ENCODE measurements at regions not wholly inside any gene's neighbourhood (a gene's known extent, or its start where the extent isn't known, plus 50 kb on each side); places are given as distances from the start of the nearest gene placed in this dataset.
A peak's percentile ranks its signal among the peaks of the same experiment; 100 is the strongest.
"Not testable (repeated sequence)": the region's sequence is repeated elsewhere in the genome, so short reads cannot be mapped to it uniquely, and the experiment has no call there.

- DNase-seq (ENCODE audit: low spot score) (no peak), ATAC-seq (no peak)
- intact Hi-C loops (cut with DNase I): no loop called here
Measured at GRCh38 chr9:85487872-85488271, 253.9 kb downstream of the AGTPBP1 start.

GRCh38 chr9:85484235-85484634 lies 257.5 kb downstream of the AGTPBP1 start:
- intact Hi-C loops (cut with DNase I): no loop called here
- no peak for ATAC-seq
- no peak for DNase-seq (ENCODE audit: low spot score)

GRCh38 chr9:85483208-85483607 lies 258.5 kb downstream of the AGTPBP1 start:
- DNase-seq (ENCODE audit: low spot score) (no peak), ATAC-seq (no peak)
- intact Hi-C loops (cut with DNase I): no loop called here

GRCh38 chr9:85479305-85479704 lies 262.4 kb downstream of the AGTPBP1 start:
- DNase-seq (ENCODE audit: low spot score) (no peak), ATAC-seq (no peak)
- intact Hi-C loops (cut with DNase I): no loop called here

- intact Hi-C loops (cut with DNase I): no loop called here
- no peak for DNase-seq (ENCODE audit: low spot score)
- ATAC-seq: peak; percentile 52
Measured at GRCh38 chr9:85478847-85479246, 262.9 kb downstream of the AGTPBP1 start.

GRCh38 chr9:85474896-85475295 lies 266.9 kb downstream of the AGTPBP1 start:
- intact Hi-C loops (cut with DNase I): loop anchor here (1.0 kb wide), 1 partner anchor 38 kb away; no protein-coding TSS in a partner anchor
- not testable (repeated sequence) for ATAC-seq; DNase-seq (ENCODE audit: low spot score)

- intact Hi-C loops (cut with DNase I): no loop called here
- DNase-seq (ENCODE audit: low spot score) (no peak), ATAC-seq (no peak)
Measured at GRCh38 chr9:85471791-85472190, 270.0 kb downstream of the AGTPBP1 start.

GRCh38 chr9:85469041-85469440 lies 272.7 kb downstream of the AGTPBP1 start:
- ATAC-seq (no peak), DNase-seq (ENCODE audit: low spot score) (no peak)
- intact Hi-C loops (cut with DNase I): no loop called here

- intact Hi-C loops (cut with DNase I): no loop called here
- DNase-seq (ENCODE audit: low spot score) (no peak), ATAC-seq (no peak)
Measured at GRCh38 chr9:85466834-85467233, 274.9 kb downstream of the AGTPBP1 start.

- ATAC-seq; intact Hi-C loops (cut with DNase I); DNase-seq (ENCODE audit: low spot score): not testable (repeated sequence)
Measured at GRCh38 chr9:85458114-85458864, 283.5 kb downstream of the AGTPBP1 start.

GRCh38 chr9:85453850-85454249 lies 287.9 kb downstream of the AGTPBP1 start:
- DNase-seq (ENCODE audit: low spot score) (no peak), ATAC-seq (peak; percentile 53)
- intact Hi-C loops (cut with DNase I): no loop called here

- no peak for DNase-seq (ENCODE audit: low spot score)
- ATAC-seq: no peak
- intact Hi-C loops (cut with DNase I): no loop called here
Measured at GRCh38 chr9:85452841-85453240, 288.9 kb downstream of the AGTPBP1 start.

GRCh38 chr9:85451680-85452079 lies 290.1 kb downstream of the AGTPBP1 start:
- intact Hi-C loops (cut with DNase I): no loop called here
- no peak for ATAC-seq
- no peak for DNase-seq (ENCODE audit: low spot score)

GRCh38 chr9:85445887-85446286 lies 295.9 kb downstream of the AGTPBP1 start:
- intact Hi-C loops (cut with DNase I): no loop called here
- ATAC-seq: no peak
- DNase-seq (ENCODE audit: low spot score): no peak

- ATAC-seq (no peak), DNase-seq (ENCODE audit: low spot score) (no peak)
- intact Hi-C loops (cut with DNase I): no loop called here
Measured at GRCh38 chr9:85444243-85444642, 297.5 kb downstream of the AGTPBP1 start.

- no peak for ATAC-seq
- intact Hi-C loops (cut with DNase I): no loop called here
- no peak for DNase-seq (ENCODE audit: low spot score)
Measured at GRCh38 chr9:85443190-85443598, 298.6 kb downstream of the AGTPBP1 start.

GRCh38 chr9:85439791-85440190 lies 302.0 kb downstream of the AGTPBP1 start:
- intact Hi-C loops (cut with DNase I): no loop called here

GRCh38 chr9:85433956-85434355 lies 307.8 kb downstream of the AGTPBP1 start:
- DNase-seq (ENCODE audit: low spot score); intact Hi-C loops (cut with DNase I); ATAC-seq: not testable (repeated sequence)

More at GRCh38 chr9:85439791-85440190, 302.0 kb downstream of the AGTPBP1 start:
- ATAC-seq (no peak), DNase-seq (ENCODE audit: low spot score) (no peak)

GRCh38 chr9:85433551-85433950 lies 308.2 kb downstream of the AGTPBP1 start:
- intact Hi-C loops (cut with DNase I); ATAC-seq; DNase-seq (ENCODE audit: low spot score): not testable (repeated sequence)

- ATAC-seq (no peak), DNase-seq (ENCODE audit: low spot score) (no peak)
- intact Hi-C loops (cut with DNase I): no loop called here
Measured at GRCh38 chr9:85433046-85433445, 308.7 kb downstream of the AGTPBP1 start.

GRCh38 chr9:85432599-85432998 lies 309.2 kb downstream of the AGTPBP1 start:
- DNase-seq (ENCODE audit: low spot score): no peak
- ATAC-seq: no peak
- intact Hi-C loops (cut with DNase I): no loop called here

Data from sciatic nerve (tissue), 2 donors.